MCF 10A (cell line): ENCODE measurements at regions not wholly inside any gene's neighbourhood (a gene's known extent, or its start where the extent isn't known, plus 50 kb on each side); places are given as distances from the start of the nearest gene placed in this dataset.

Experiments used
- BruUV-seq: library from RNA; stranded (reverse); fragments of 400-500 nt; replicated peaks from 2 replicates; lab custom pipeline; 2021; lab: Mats Ljungman, UMichigan
- CTCF ChIA-PET: fragments of 300-600 bp; sonication (Branson Sonifier 250); formaldehyde crosslinking; extraction: SDS; loops from one replicate; lab custom pipeline; 2021; ENCODE audit warnings: antibody characterized with exemption, inconsistent platforms; lab: Yijun Ruan, JAX
- POLR2A ChIA-PET: fragments of 300-600, 350-650 bp; sonication (Branson Sonifier 250); formaldehyde crosslinking; extraction: SDS; loops from one replicate; lab custom pipeline; 2020; ENCODE audit warnings: antibody characterized with exemption, inconsistent platforms; lab: Yijun Ruan, JAX
- DNase-seq: peaks from one replicate; pipeline ENCODE4 v3.0.0-alpha.2; 2018; ENCODE audit not compliant: unreplicated experiment
- H3K27ac Mint-ChIP-seq: one replicate; pipeline ENCODE4 v1.8.0; 2022; ENCODE audit warnings: mild to moderate bottlenecking, low read depth, mixed read lengths; ENCODE audit not compliant: unreplicated experiment
- H3K27me3 Mint-ChIP-seq: one replicate; pipeline ENCODE4 v1.8.0; 2022; ENCODE audit warnings: mixed read lengths; ENCODE audit not compliant: insufficient read depth, unreplicated experiment
- H3K36me3 Mint-ChIP-seq: one replicate; pipeline ENCODE4 v1.8.0; 2022; ENCODE audit warnings: mild to moderate bottlenecking, moderate library complexity, mixed read lengths; ENCODE audit not compliant: insufficient read depth, unreplicated experiment
- H3K4me1 Mint-ChIP-seq: one replicate; pipeline ENCODE4 v1.8.0; 2022; ENCODE audit warnings: mixed read lengths; ENCODE audit not compliant: insufficient read depth, unreplicated experiment
- H3K4me3 Mint-ChIP-seq: one replicate; pipeline ENCODE4 v1.8.0; 2022; ENCODE audit warnings: mild to moderate bottlenecking, moderate library complexity, mixed read lengths; ENCODE audit not compliant: unreplicated experiment
- H3K9me3 Mint-ChIP-seq: one replicate; pipeline ENCODE4 v1.8.0; 2022; ENCODE audit warnings: mixed read lengths; ENCODE audit not compliant: unreplicated experiment
- CTCF ChIP-seq: fragments of 200-600 bp; IDR thresholded peaks from one replicate; pipeline ENCODE4 v1.8.0; 2022; ENCODE audit warnings: antibody characterized with exemption, mild to moderate bottlenecking; ENCODE audit not compliant: unreplicated experiment
- intact Hi-C: fragments of 100-400 bp; cut with micrococcal nuclease; formaldehyde crosslinking; loops from 2 replicates; pipeline ENCODE4 v1.14.1; 2022

GRCh38 chr16:49081554-49081953 lies 200.1 kb downstream of the CBLN1 start:
- no TSS peak for BruUV-seq
- intact Hi-C loops: no loop called here
- peaks cover 16% of the 10 kb centered on the region for H3K9me3 Mint-ChIP-seq
- H3K27ac Mint-ChIP-seq: no peak overlapping the region
- no peak for TF ChIP-seq CTCF
- ChIA-PET CTCF (interaction anchor here (0.6 kb wide), 1 partner anchor 1830 kb away, joined by 4 read pairs; no protein-coding TSS in a partner anchor), POLR2A (no interaction called here)
- no peak overlapping the region for H3K4me3 Mint-ChIP-seq
- peaks cover 6% of the 10 kb centered on the region for H3K36me3 Mint-ChIP-seq
- H3K27me3 Mint-ChIP-seq: no peaks in the 10 kb centered on the region
- H3K4me1 Mint-ChIP-seq: no peaks in the 10 kb centered on the region
- DNase-seq: no peak

- no peaks in the 10 kb centered on the region for H3K27me3 Mint-ChIP-seq
- H3K4me1 Mint-ChIP-seq: no peaks in the 10 kb centered on the region
- H3K9me3 Mint-ChIP-seq: peaks cover 17% of the 10 kb centered on the region
- H3K36me3 Mint-ChIP-seq: peaks cover 6% of the 10 kb centered on the region
- DNase-seq: no peak
- ChIA-PET POLR2A (no interaction called here), CTCF (interaction anchor here (0.6 kb wide), 2 partner anchors 39 to 1831 kb away, joined by 3 to 4 read pairs; no protein-coding TSS in a partner anchor)
- no TSS peak for BruUV-seq
- no peak overlapping the region for H3K27ac Mint-ChIP-seq
- TF ChIP-seq CTCF: no peak
- intact Hi-C loops: no loop called here
- H3K4me3 Mint-ChIP-seq: no peak overlapping the region
Observed at GRCh38 chr16:49081086-49081485, 200.6 kb downstream of the CBLN1 start.

- peaks cover 6% of the 10 kb centered on the region for H3K36me3 Mint-ChIP-seq
- H3K9me3 Mint-ChIP-seq: peaks cover 5% of the 10 kb centered on the region
- no peaks in the 10 kb centered on the region for H3K4me1 Mint-ChIP-seq
- no peaks in the 10 kb centered on the region for H3K27me3 Mint-ChIP-seq
- no peak overlapping the region for H3K27ac Mint-ChIP-seq
- DNase-seq: no peak
- intact Hi-C loops: no loop called here
- no TSS peak for BruUV-seq
- ChIA-PET CTCF (no interaction called here), POLR2A (no interaction called here)
- no peak for TF ChIP-seq CTCF
- H3K4me3 Mint-ChIP-seq: no peak overlapping the region
Observed at GRCh38 chr16:49078571-49078970, 203.1 kb downstream of the CBLN1 start.

- Mint-ChIP-seq H3K4me3 (no peak overlapping the region), H3K27ac (no peak overlapping the region), H3K27me3 (no peaks in the 10 kb centered on the region), H3K9me3 (peaks cover 5% of the 10 kb centered on the region), H3K36me3 (peaks cover 6% of the 10 kb centered on the region), H3K4me1 (no peaks in the 10 kb centered on the region)
- BruUV-seq: no TSS peak
- no peak for DNase-seq
- TF ChIP-seq CTCF: no peak
- ChIA-PET POLR2A (interaction anchor here (0.7 kb wide), 1 partner anchor 8 kb away, joined by 3 read pairs; no protein-coding TSS in a partner anchor), CTCF (no interaction called here)
- intact Hi-C loops: no loop called here
Observed at GRCh38 chr16:49078104-49078503, 203.5 kb downstream of the CBLN1 start.
